ENCODE measurements at regions not wholly inside any gene's neighbourhood (a gene's known extent, or its start where the extent isn't known, plus 50 kb on each side); places are given as distances from the start of the nearest gene placed in this dataset.

DNA sequence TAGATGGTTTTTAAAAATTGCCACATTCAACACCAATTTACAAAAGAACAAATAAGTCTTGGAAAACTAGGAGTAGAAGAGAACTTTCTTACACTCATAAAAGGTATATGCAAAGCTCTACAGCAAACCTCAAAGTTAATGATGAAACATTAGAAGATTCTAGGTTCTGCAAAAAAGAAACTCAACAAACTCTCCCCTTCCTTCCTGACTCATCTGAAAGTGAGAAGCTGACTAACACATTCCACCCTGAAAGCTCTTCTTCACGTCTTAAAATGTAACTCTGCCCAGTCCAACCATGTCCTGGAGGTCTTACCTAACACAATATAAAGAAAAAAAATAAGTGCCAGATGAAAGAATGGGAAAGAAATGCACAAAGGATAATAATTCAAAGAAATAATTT lies 218.9 kb upstream of the ISX start:
- Histone ChIP-seq H3K27me3 (no peaks in the 10 kb centered on the region), H3K27ac (no peak overlapping the region), H3K9me3 (peaks cover 0 to 4% (median 0%) of the 10 kb centered on the region in 4 donors), H3K4me1 (no peaks in the 10 kb centered on the region), H3K4me3 (no peak overlapping the region), H3K36me3 (no peaks in the 10 kb centered on the region)
- WGBS, 5 donors = 24 to 41% (median 33%) methylated on average over 1 of the region's 1 CpG
- DNase-seq = no peak
- intact Hi-C loops (cut with DNase I; ENCODE audit: low total_unique reads) = no loop called here
- TF ChIP-seq EP300 (IDR thresholded peaks at IDR 0.05) (no peak), POLR2AphosphoS5 (IDR thresholded peaks at IDR 0.05) (no peak), POLR2A (IDR thresholded peaks at IDR 0.05) (no peak)
- TF ChIP-seq, protein P1, sequence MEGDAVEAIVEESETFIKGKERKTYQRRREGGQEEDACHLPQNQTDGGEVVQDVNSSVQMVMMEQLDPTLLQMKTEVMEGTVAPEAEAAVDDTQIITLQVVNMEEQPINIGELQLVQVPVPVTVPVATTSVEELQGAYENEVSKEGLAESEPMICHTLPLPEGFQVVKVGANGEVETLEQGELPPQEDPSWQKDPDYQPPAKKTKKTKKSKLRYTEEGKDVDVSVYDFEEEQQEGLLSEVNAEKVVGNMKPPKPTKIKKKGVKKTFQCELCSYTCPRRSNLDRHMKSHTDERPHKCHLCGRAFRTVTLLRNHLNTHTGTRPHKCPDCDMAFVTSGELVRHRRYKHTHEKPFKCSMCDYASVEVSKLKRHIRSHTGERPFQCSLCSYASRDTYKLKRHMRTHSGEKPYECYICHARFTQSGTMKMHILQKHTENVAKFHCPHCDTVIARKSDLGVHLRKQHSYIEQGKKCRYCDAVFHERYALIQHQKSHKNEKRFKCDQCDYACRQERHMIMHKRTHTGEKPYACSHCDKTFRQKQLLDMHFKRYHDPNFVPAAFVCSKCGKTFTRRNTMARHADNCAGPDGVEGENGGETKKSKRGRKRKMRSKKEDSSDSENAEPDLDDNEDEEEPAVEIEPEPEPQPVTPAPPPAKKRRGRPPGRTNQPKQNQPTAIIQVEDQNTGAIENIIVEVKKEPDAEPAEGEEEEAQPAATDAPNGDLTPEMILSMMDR (IDR thresholded peaks at IDR 0.05) = no peak

DNA sequence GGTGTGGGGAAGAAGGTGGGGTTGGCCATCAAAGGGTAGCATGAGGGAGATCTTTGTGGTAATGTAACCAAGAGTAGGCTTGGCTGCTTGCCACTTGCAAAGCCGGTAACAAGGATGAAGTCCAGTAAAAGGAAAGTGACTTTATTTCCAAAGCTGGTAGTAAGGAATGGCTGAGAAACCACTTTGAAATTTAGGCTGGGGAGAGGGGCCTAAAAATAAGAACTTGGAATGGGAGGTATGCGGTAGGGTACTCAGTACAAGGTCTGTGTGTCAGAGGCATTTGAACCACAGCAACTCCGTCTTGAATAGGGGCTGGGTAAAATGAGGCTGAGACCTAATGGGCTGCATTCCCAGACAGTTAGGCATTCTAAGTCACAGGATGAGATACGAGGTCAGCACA lies 216.0 kb upstream of the ISX start:
- Histone ChIP-seq H3K27me3 (no peaks in the 10 kb centered on the region), H3K27ac (no peak overlapping the region), H3K4me3 (no peak overlapping the region), H3K9me3 (no peaks in the 10 kb centered on the region), H3K4me1 (no peaks in the 10 kb centered on the region), H3K36me3 (no peaks in the 10 kb centered on the region)
- WGBS, 5 donors = 59 to 78% (median 69%) methylated on average over 4 of the region's 4 CpGs
- intact Hi-C loops (cut with DNase I; ENCODE audit: low total_unique reads) = no loop called here
- DNase-seq = no peak
- TF ChIP-seq, protein P1 (IDR thresholded peaks at IDR 0.05) = no peak
- TF ChIP-seq POLR2A (IDR thresholded peaks at IDR 0.05) (no peak), EP300 (IDR thresholded peaks at IDR 0.05) (no peak), POLR2AphosphoS5 (IDR thresholded peaks at IDR 0.05) (no peak)

DNA sequence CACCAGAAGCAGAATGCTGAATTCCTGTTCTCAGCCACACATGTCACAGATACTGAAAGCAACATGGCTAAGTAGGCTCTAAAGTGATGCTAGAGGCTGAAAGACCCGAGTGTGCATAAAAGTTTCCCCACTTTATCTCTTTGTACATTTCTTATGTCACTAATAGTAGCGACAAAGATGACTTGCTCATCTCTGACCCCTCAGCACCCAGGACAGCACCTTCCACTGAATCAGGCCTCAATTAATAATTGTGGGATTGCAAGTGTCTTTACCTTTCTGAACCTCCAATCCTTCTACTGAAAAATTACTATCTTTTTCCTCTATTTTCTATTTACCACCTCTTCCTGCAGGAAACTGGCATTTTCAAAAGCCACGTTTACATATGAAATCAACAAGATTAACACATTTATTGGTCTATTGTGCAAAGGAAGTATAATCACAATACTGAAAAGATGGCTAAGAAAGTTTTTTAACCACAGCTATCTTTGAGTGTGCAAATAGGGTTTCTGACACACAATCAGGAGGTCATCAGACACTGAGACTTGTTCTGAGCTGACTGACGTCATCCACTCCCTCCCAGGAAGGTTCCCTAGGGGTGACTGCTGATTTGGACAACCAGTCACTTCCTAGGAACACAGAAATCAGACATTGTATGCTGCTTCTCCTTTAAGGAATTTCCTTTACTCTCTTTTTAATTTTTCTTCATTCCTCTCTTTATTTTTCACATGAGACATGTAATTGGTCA lies 213.9 kb upstream of the ISX start:
- WGBS, 5 donors = 27 to 40% (median 31%) methylated on average over 4 of the region's 4 CpGs
- intact Hi-C loops (cut with DNase I; ENCODE audit: low total_unique reads) = no loop called here

DNA sequence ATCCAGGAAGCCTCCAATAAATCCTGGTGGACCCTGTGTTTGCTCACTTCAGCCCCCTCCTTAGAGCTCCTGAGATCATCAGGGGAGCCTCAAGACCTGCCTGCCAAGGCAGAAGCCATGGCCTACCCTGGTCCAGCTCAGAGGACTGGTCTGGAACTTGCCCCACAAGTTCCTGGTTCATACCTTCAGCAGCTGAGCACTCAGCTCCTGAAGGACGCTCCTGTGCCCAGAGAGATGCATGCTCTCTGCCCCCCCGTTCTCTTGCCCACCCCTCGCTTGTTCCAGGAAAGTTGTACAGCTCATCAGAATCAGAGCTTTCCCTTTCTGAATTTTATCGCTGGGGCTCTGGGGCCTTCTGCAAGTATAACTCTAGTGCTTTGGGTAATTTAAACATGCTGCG lies 210.5 kb upstream of the ISX start:
- Histone ChIP-seq H3K36me3 (no peaks in the 10 kb centered on the region), H3K4me1 (no peaks in the 10 kb centered on the region), H3K9me3 (peaks cover 0 to 10% (median 2%) of the 10 kb centered on the region in 4 donors), H3K27me3 (no peaks in the 10 kb centered on the region), H3K27ac (no peak overlapping the region), H3K4me3 (no peak overlapping the region)
- WGBS, 5 donors = 72 to 89% (median 78%) methylated on average over 5 of the region's 5 CpGs
- intact Hi-C loops (cut with DNase I; ENCODE audit: low total_unique reads) = no loop called here
- DNase-seq = no peak
- TF ChIP-seq, protein P1 (IDR thresholded peaks at IDR 0.05) = no peak
- no peak for TF ChIP-seq EP300 (IDR thresholded peaks at IDR 0.05)
- no peak for TF ChIP-seq POLR2A (IDR thresholded peaks at IDR 0.05)
- no peak for TF ChIP-seq POLR2AphosphoS5 (IDR thresholded peaks at IDR 0.05)

More for the DNA sequence above, 213.9 kb upstream of the ISX start:
- no peak for DNase-seq
- Histone ChIP-seq H3K4me3 (no peak overlapping the region), H3K9me3 (no peaks in the 10 kb centered on the region), H3K27me3 (no peaks in the 10 kb centered on the region), H3K27ac (no peak overlapping the region), H3K4me1 (no peaks in the 10 kb centered on the region), H3K36me3 (no peaks in the 10 kb centered on the region)
- TF ChIP-seq EP300 (IDR thresholded peaks at IDR 0.05) (no peak), POLR2A (IDR thresholded peaks at IDR 0.05) (no peak), POLR2AphosphoS5 (IDR thresholded peaks at IDR 0.05) (no peak)
- TF ChIP-seq, protein P1 (IDR thresholded peaks at IDR 0.05) = no peak

Measured in stomach (tissue), 8 donors.